ENCODE measurements at regions not wholly inside any gene's neighbourhood (a gene's known extent, or its start where the extent isn't known, plus 50 kb on each side); places are given as distances from the start of the nearest gene placed in this dataset.

GRCh38 chrX:46255046-46255445 is 290.2 kb downstream of the ZNF674 start (continued):
- TF ChIP-seq, protein P1, sequence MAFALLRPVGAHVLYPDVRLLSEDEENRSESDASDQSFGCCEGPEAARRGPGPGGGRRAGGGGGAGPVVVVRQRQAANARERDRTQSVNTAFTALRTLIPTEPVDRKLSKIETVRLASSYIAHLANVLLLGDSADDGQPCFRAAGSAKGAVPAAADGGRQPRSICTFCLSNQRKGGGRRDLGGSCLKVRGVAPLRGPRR (CRISPR knock-in tag; IDR thresholded peaks at IDR 0.05) = no peak

GRCh38 chrX:46254641-46255040 is 290.6 kb downstream of the ZNF674 start:
- Histone ChIP-seq H4K20me1 (replicated peaks; ENCODE audit: control insufficient read depth, insufficient read depth, low read length) (no peaks in the 10 kb centered on the region), H3K9me1 (ENCODE audit: control insufficient read depth, insufficient read depth, low read length) (no peaks in the 10 kb centered on the region), H3K27ac (ENCODE audit: extremely low read depth, low read depth, low read length) (no peak overlapping the region), H3K4me2 (ENCODE audit: insufficient read depth, low read length) (no peak overlapping the region), H3K9ac (ENCODE audit: insufficient read depth in 1 of 2, low read depth in 2 of 2, low read length in 2 of 2) (no peak overlapping the region), H2AFZ (ENCODE audit: low read depth, low read length) (no peak overlapping the region), H3K4me3 (no peak overlapping the region), H3K9me3 (replicated peaks; ENCODE audit: control insufficient read depth, insufficient read depth, low read depth, low read length) (no peaks in the 10 kb centered on the region), H3K27me3 (ENCODE audit: control insufficient read depth in 2 of 2, insufficient read depth in 2 of 2, low read length in 2 of 2) (no peaks in the 10 kb centered on the region), H3K4me1 (replicated peaks in 1 of 2; ENCODE audit: control insufficient read depth in 2 of 2, insufficient read depth in 2 of 2, low read length in 2 of 2) (no peaks in the 10 kb centered on the region), H3K79me2 (ENCODE audit: control insufficient read depth, insufficient read depth, low read length) (no peaks in the 10 kb centered on the region), H3K36me3 (ENCODE audit: control insufficient read depth, insufficient read depth, low read length) (no peaks in the 10 kb centered on the region)
- in situ Hi-C loops (cut with MboI) (no loop called here), intact Hi-C loops (cut with micrococcal nuclease) (no loop called here)
- ChIA-PET CTCF (ENCODE audit: low intra/inter-chr PET ratio) (no interaction called here), POLR2A (no interaction called here)
- DNase-seq (ENCODE audit: extremely low read depth in 1 of 4, low spot score in 3 of 4) (no peak), FAIRE-seq (no peak), ATAC-seq (no peak)
- no TSS peak for BruUV-seq (replicated peaks)
- 0% methylated on average over 1 of the region's 1 CpG for WGBS (ENCODE audit: insufficient coverage, low coverage, missing lambda C conversion rate)
- TF ChIP-seq TAF1 (IDR thresholded peaks at IDR 0.05; ENCODE audit: control insufficient read depth, extremely low read depth, insufficient read depth, low read length, severe bottlenecking) (no peak), SREBF2 (CRISPR knock-in tag; IDR thresholded peaks at IDR 0.05) (no peak), PHB2 (IDR thresholded peaks at IDR 0.05; ENCODE audit: low read depth) (no peak), JUND (IDR thresholded peaks at IDR 0.05; ENCODE audit: borderline replicate concordance, low read depth, low read length) (no peak), JUND (tag; IDR thresholded peaks at IDR 0.05; ENCODE audit: borderline replicate concordance, low read depth, low read length) (no peak)
- TF ChIP-seq, protein P2, sequence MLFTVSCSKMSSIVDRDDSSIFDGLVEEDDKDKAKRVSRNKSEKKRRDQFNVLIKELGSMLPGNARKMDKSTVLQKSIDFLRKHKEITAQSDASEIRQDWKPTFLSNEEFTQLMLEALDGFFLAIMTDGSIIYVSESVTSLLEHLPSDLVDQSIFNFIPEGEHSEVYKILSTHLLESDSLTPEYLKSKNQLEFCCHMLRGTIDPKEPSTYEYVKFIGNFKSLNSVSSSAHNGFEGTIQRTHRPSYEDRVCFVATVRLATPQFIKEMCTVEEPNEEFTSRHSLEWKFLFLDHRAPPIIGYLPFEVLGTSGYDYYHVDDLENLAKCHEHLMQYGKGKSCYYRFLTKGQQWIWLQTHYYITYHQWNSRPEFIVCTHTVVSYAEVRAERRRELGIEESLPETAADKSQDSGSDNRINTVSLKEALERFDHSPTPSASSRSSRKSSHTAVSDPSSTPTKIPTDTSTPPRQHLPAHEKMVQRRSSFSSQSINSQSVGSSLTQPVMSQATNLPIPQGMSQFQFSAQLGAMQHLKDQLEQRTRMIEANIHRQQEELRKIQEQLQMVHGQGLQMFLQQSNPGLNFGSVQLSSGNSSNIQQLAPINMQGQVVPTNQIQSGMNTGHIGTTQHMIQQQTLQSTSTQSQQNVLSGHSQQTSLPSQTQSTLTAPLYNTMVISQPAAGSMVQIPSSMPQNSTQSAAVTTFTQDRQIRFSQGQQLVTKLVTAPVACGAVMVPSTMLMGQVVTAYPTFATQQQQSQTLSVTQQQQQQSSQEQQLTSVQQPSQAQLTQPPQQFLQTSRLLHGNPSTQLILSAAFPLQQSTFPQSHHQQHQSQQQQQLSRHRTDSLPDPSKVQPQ (CRISPR knock-in tag; IDR thresholded peaks at IDR 0.05; ENCODE audit: borderline replicate concordance) = no peak
